Smooth muscle cell (in vitro differentiated cells): ENCODE measurements at regions not wholly inside any gene's neighbourhood (a gene's known extent, or its start where the extent isn't known, plus 50 kb on each side); places are given as distances from the start of the nearest gene placed in this dataset.
A peak's percentile ranks its signal among the peaks of the same experiment; 100 is the strongest.

Experiments
- DNase-seq: peaks from one replicate; lab custom pipeline; 2025; ENCODE audit not compliant: unreplicated experiment; lab: John Stamatoyannopoulos, UW
- H2AFZ ChIP-seq: fragments of 200-600 bp; sonication (generic); 2 replicates; pipeline ENCODE4 v1.6.0; 2016; ENCODE audit warnings: antibody characterized with exemption, low read depth, mild to moderate bottlenecking
- H3F3A ChIP-seq: fragments of 200-600 bp; sonication (generic); 2 replicates; pipeline ENCODE4 v1.6.0; 2017; ENCODE audit warnings: antibody characterized with exemption, low read depth
- H3K27ac ChIP-seq: fragments of 200-600 bp; sonication (generic); 2 replicates; pipeline ENCODE4 v1.5.1; 2016; ENCODE audit warnings: low read depth, mild to moderate bottlenecking
- H3K27me3 ChIP-seq: fragments of 200-600 bp; sonication (generic); 2 replicates; pipeline ENCODE4 v1.6.1; 2016; ENCODE audit warnings: low read depth, mild to moderate bottlenecking
- H3K36me3 ChIP-seq: fragments of 200-600 bp; sonication (generic); 2 replicates; pipeline ENCODE4 v1.5.1; 2016; ENCODE audit warnings: low read depth
- H3K4me1 ChIP-seq: fragments of 200-600 bp; sonication (generic); 2 replicates; pipeline ENCODE4 v1.5.1; 2016; ENCODE audit warnings: low read depth
- H3K4me2 ChIP-seq: fragments of 200-600 bp; sonication (generic); 2 replicates; pipeline ENCODE4 v1.6.0; 2016; ENCODE audit warnings: mild to moderate bottlenecking
- H3K4me3 ChIP-seq: fragments of 200-600 bp; sonication (generic); 2 replicates; pipeline ENCODE4 v1.5.1; 2016; ENCODE audit warnings: mild to moderate bottlenecking
- H3K79me2 ChIP-seq: fragments of 200-600 bp; sonication (generic); 2 replicates; pipeline ENCODE4 v1.6.0; 2016; ENCODE audit warnings: low read depth, mild to moderate bottlenecking
- H3K9ac ChIP-seq: fragments of 200-600 bp; sonication (generic); 2 replicates; pipeline ENCODE4 v1.6.0; 2016; ENCODE audit warnings: low read depth
- H3K9me3 ChIP-seq: fragments of 200-600 bp; sonication (generic); replicated peaks from 2 replicates; pipeline ENCODE4 v1.5.1; 2016; ENCODE audit warnings: low read depth
- H4K20me1 ChIP-seq: fragments of 200-600 bp; sonication (generic); 2 replicates; pipeline ENCODE4 v1.6.0; 2016; ENCODE audit warnings: low read depth
- WGBS: methylation state at CpG from one replicate; pipeline ENCODE4 v1.1.7; 2016; ENCODE audit warnings: low lambda C conversion rate; 5-methylcytosine and 5-hydroxymethylcytosine counted together
- TF ChIP-seq, protein P1 (sequence below): fragments of 200-600 bp; sonication (generic); IDR thresholded peaks from 2 replicates; pipeline ENCODE4 v1.5.1; 2017; ENCODE audit warnings: borderline replicate concordance, mild to moderate bottlenecking, antibody characterized with exemption; ENCODE audit not compliant: insufficient read depth, poor library complexity, severe bottlenecking

DNA sequence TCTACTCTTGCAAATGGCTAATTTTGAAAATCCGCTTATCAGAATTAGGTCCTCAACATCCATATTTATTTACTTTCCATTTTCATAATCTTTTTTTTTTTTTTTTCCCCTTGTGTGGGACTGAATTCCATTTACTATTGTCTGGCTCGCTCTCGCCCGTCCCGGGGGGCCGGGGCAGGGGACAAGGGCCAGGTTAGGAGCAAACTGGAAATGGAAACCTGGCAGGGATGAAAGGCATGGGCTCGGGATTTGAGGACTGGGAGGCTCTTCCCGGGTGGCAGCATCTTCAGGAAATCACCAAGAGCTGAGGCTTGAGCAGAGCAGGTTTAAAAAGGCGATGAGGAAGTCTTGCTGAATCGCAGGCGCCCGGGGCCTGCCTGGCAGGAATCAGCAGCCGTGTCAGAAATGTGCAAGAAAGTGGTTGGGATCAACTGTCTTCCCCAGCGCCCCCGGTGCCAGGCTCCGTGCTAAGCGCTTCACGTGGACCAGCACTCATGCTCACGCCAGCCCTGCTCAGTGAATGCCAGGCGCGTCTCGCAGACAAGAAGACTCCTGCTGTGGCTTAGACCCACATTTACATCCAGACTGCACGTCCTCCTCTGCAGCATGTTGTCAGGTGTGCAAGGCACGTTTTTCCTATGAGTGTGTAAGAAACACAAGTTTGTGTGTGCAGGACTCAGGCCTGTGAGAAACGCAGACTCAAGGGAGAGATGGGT, 66.3 kb upstream of the UNC5A start:
- H3K4me2 ChIP-seq: peak overlapping the region; percentile 85
- H3K9ac ChIP-seq: no peak overlapping the region
- no peak for DNase-seq
- no peaks in the 10 kb centered on the region for H3F3A ChIP-seq
- H3K27me3 ChIP-seq: peaks cover 64% of the 10 kb centered on the region
- 53% methylated on average over 25 of the region's 25 CpGs for WGBS
- H3K4me1 ChIP-seq: peaks cover 24% of the 10 kb centered on the region
- no peak overlapping the region for H2AFZ ChIP-seq
- no peaks in the 10 kb centered on the region for H3K79me2 ChIP-seq
- peak overlapping the region; percentile 47 for H3K4me3 ChIP-seq
- H3K9me3 ChIP-seq: no peaks in the 10 kb centered on the region
- no peaks in the 10 kb centered on the region for H4K20me1 ChIP-seq
- H3K36me3 ChIP-seq: no peaks in the 10 kb centered on the region
- TF ChIP-seq, protein P1, sequence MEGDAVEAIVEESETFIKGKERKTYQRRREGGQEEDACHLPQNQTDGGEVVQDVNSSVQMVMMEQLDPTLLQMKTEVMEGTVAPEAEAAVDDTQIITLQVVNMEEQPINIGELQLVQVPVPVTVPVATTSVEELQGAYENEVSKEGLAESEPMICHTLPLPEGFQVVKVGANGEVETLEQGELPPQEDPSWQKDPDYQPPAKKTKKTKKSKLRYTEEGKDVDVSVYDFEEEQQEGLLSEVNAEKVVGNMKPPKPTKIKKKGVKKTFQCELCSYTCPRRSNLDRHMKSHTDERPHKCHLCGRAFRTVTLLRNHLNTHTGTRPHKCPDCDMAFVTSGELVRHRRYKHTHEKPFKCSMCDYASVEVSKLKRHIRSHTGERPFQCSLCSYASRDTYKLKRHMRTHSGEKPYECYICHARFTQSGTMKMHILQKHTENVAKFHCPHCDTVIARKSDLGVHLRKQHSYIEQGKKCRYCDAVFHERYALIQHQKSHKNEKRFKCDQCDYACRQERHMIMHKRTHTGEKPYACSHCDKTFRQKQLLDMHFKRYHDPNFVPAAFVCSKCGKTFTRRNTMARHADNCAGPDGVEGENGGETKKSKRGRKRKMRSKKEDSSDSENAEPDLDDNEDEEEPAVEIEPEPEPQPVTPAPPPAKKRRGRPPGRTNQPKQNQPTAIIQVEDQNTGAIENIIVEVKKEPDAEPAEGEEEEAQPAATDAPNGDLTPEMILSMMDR: no peak
- H3K27ac ChIP-seq: no peak overlapping the region

DNA sequence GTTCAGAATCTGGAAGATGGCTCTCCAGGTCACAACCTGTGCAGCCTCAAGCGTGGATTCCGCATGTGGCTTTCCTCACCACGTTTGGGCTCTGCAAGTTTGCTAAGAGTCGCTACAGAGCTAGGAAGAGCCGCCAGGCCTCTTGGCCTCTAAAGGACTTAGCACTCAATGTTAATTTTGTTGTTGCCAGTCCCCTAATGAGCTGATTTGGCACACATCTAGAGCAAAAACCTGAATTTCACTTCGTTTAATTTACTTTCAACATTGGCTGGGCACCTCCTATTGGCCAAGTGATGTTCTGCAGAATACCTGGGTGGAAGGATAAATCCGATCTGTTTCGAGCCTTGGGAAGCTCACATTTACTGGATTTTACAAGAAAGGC, 65.8 kb upstream of the UNC5A start:
- no peaks in the 10 kb centered on the region for H4K20me1 ChIP-seq
- DNase-seq: no peak
- no peaks in the 10 kb centered on the region for H3K79me2 ChIP-seq
- H3K9ac ChIP-seq: no peak overlapping the region
- H3K4me2 ChIP-seq: no peak overlapping the region
- WGBS: 55% methylated on average over 8 of the region's 8 CpGs
- no peaks in the 10 kb centered on the region for H3F3A ChIP-seq
- H2AFZ ChIP-seq: no peak overlapping the region
- peaks cover 63% of the 10 kb centered on the region for H3K27me3 ChIP-seq
- H3K27ac ChIP-seq: no peak overlapping the region
- H3K9me3 ChIP-seq: no peaks in the 10 kb centered on the region
- no peak overlapping the region for H3K4me3 ChIP-seq
- H3K4me1 ChIP-seq: peaks cover 24% of the 10 kb centered on the region
- TF ChIP-seq, protein P1: peak; percentile 21
- H3K36me3 ChIP-seq: no peaks in the 10 kb centered on the region

DNA sequence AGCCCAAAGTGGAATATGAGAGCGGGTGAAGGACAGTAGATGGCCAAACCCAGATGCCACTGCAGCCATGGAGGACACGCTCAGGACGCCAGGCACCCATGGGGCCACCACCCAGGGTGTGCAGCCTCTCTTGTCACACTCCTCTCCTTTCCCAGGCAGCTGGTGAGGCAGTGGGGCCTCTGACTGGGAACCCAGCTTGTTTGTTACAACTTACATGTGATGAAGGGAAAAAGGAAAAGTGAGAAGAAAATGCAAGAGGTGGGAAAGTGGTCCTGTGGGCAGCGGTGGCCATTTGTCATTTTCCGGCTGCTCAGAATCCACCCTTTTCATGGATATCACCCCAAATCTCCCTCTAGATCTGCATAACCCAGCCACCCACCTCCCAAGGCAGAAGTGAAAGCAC, 62.7 kb upstream of the UNC5A start:
- Histone ChIP-seq H4K20me1 (no peaks in the 10 kb centered on the region), H3K4me2 (no peak overlapping the region), H3F3A (no peaks in the 10 kb centered on the region), H3K27ac (no peak overlapping the region), H3K9me3 (no peaks in the 10 kb centered on the region), H2AFZ (no peak overlapping the region), H3K9ac (no peak overlapping the region), H3K27me3 (peaks cover 47% of the 10 kb centered on the region), H3K36me3 (no peaks in the 10 kb centered on the region), H3K4me1 (peaks cover 24% of the 10 kb centered on the region), H3K4me3 (no peak overlapping the region), H3K79me2 (no peaks in the 10 kb centered on the region)
- DNase-seq: no peak
- TF ChIP-seq, protein P1: no peak
- WGBS: 97% methylated on average over 5 of the region's 5 CpGs
